GM12878 (cell line): ENCODE measurements at regions not wholly inside any gene's neighbourhood (a gene's known extent, or its start where the extent isn't known, plus 50 kb on each side); places are given as distances from the start of the nearest gene placed in this dataset.

ENCODE experiments used
- CREB1 ChIP-seq: IDR thresholded peaks from 2 replicates; pipeline ENCODE4 v1.6.1; 2012; ENCODE audit warnings: low read depth, mild to moderate bottlenecking, inconsistent platforms
- CTCF ChIP-seq, 3 experiments: IDR thresholded peaks in 2 of 3; conservative IDR thresholded peaks in 1 of 3; 2 replicates each; pipeline ENCODE4 v1.5.1; 2011; ENCODE audit warnings: low read depth in 3 of 3, low read length in 3 of 3, mild to moderate bottlenecking in 3 of 3, control low read depth in 2 of 3, moderate library complexity in 2 of 3, inconsistent platforms in 1 of 3, mixed read lengths in 1 of 3; ENCODE audit not compliant: control insufficient read depth in 2 of 3, insufficient read depth in 1 of 3; ENCODE audit errors: extremely low read depth in 1 of 3
- EZH2 ChIP-seq: IDR thresholded peaks from 2 replicates; pipeline ENCODE4 v1.6.1; 2012; ENCODE audit warnings: low read depth, mild to moderate bottlenecking, control low read depth, inconsistent platforms, low read length, borderline replicate concordance; ENCODE audit not compliant: control insufficient read depth
- JUNB ChIP-seq: IDR thresholded peaks from 2 replicates; pipeline ENCODE4 v1.6.1; 2016; ENCODE audit warnings: antibody characterized with exemption, mild to moderate bottlenecking
- POLR2A ChIP-seq: IDR thresholded peaks from 2 replicates; pipeline ENCODE4 v1.6.1; 2011; ENCODE audit warnings: low read depth, mild to moderate bottlenecking, low read length
- PRDM15 ChIP-seq: fragments of 450-650 bp; formaldehyde crosslinking; IDR thresholded peaks from 2 replicates; pipeline ENCODE4 v1.4.0; 2020; ENCODE audit warnings: mild to moderate bottlenecking, moderate library complexity
- SMC3 ChIP-seq: IDR thresholded peaks from 2 replicates; pipeline ENCODE4 v1.6.1; 2011; ENCODE audit warnings: low read length, improper control_type of control experiment, borderline replicate concordance
- SP1 ChIP-seq: IDR thresholded peaks from one replicate; pipeline ENCODE4 v1.6.1; 2011; ENCODE audit warnings: low read depth, low read length
- SRF ChIP-seq, 2 experiments: IDR thresholded peaks; 2 replicates each; pipeline ENCODE4 v1.6.1; 2011; ENCODE audit warnings: low read depth in 2 of 2, low read length in 2 of 2, mild to moderate bottlenecking in 1 of 2, moderate library complexity in 1 of 2
- WRNIP1 ChIP-seq: IDR thresholded peaks from 2 replicates; pipeline ENCODE4 v1.6.1; 2011; ENCODE audit warnings: low read depth, low read length, improper control_type of control experiment, borderline replicate concordance

- TF ChIP-seq SRF (IDR thresholded peaks at IDR 0.05; ENCODE audit: low read depth in 2 of 2, low read length in 2 of 2) (no peak), CREB1 (no peak), POLR2A (no peak), CTCF (IDR thresholded peaks at IDR 0.05 in 2 of 3, conservative IDR thresholded peaks at IDR 0.05 in 1 of 3; ENCODE audit: control insufficient read depth in 2 of 3, extremely low read depth in 1 of 3, insufficient read depth in 1 of 3, low read depth in 3 of 3, low read length in 3 of 3) (no peak), EZH2 (no peak), JUNB (no peak), SMC3 (no peak), SP1 (no peak), WRNIP1 (no peak), PRDM15 (no peak)
These were observed 156.8 kb upstream of the GPR26 start for GRCh38 chr10:123509338-123509737.
